Neuronal stem cell (in vitro differentiated cells): ENCODE measurements at regions not wholly inside any gene's neighbourhood (a gene's known extent, or its start where the extent isn't known, plus 50 kb on each side); places are given as distances from the start of the nearest gene placed in this dataset.

Source experiments
- DNase-seq: peaks from one replicate; pipeline ENCODE4 v3.0.0-alpha.2; 2013; ENCODE audit warnings: low spot score
- H2AFZ ChIP-seq: one replicate; pipeline ENCODE4 v1.6.1; 2013; ENCODE audit warnings: mild to moderate bottlenecking, low read length, inconsistent platforms
- H2AK5ac ChIP-seq: 2 replicates; pipeline ENCODE4 v1.6.1; 2013; ENCODE audit warnings: low read depth, mild to moderate bottlenecking, inconsistent platforms, low read length, moderate library complexity, mixed read lengths
- H2BK120ac ChIP-seq: 2 replicates; pipeline ENCODE4 v1.6.1; 2013; ENCODE audit warnings: low read depth, mild to moderate bottlenecking, inconsistent platforms, low read length, moderate library complexity, mixed read lengths
- H2BK12ac ChIP-seq: one replicate; pipeline ENCODE4 v1.6.1; 2013; ENCODE audit warnings: low read length, inconsistent platforms
- H2BK15ac ChIP-seq: 2 replicates; pipeline ENCODE4 v1.6.1; 2013; ENCODE audit warnings: mild to moderate bottlenecking, low read length, inconsistent platforms, mixed read lengths
- H2BK5ac ChIP-seq: one replicate; pipeline ENCODE4 v1.6.1; 2013; ENCODE audit warnings: inconsistent platforms, mild to moderate bottlenecking, low read length, moderate library complexity
- H3K14ac ChIP-seq: one replicate; pipeline ENCODE4 v1.6.1; 2013; ENCODE audit warnings: low read length, inconsistent platforms
- H3K18ac ChIP-seq: 2 replicates; pipeline ENCODE4 v1.6.1; 2013; ENCODE audit warnings: low read length, inconsistent platforms
- H3K23ac ChIP-seq: 2 replicates; pipeline ENCODE4 v1.6.1; 2013; ENCODE audit warnings: low read depth, mild to moderate bottlenecking, mixed read lengths, low read length, inconsistent platforms; ENCODE audit not compliant: poor library complexity
- H3K27ac ChIP-seq: replicated peaks from 3 replicates; pipeline ENCODE4 v1.5.1; 2013; ENCODE audit warnings: low read length, inconsistent platforms
- H3K27me3 ChIP-seq, 3 experiments: 2 replicates each; pipeline ENCODE4 v1.6.1; 2013; ENCODE audit warnings: low read length in 3 of 3, mild to moderate bottlenecking in 2 of 3, inconsistent platforms in 1 of 3, low read depth in 1 of 3, mixed read lengths in 1 of 3, moderate library complexity in 1 of 3; ENCODE audit not compliant: control insufficient read depth in 3 of 3, insufficient read depth in 3 of 3
- H3K36me3 ChIP-seq, 2 donors: replicated peaks in 1 of 2; 2 replicates each; pipeline ENCODE4 v1.6.1; 2013; ENCODE audit warnings: low read length in 2 of 2; ENCODE audit not compliant: control insufficient read depth in 2 of 2, insufficient read depth in 2 of 2
- H3K4ac ChIP-seq: 2 replicates; pipeline ENCODE4 v1.6.1; 2013; ENCODE audit warnings: inconsistent platforms, mild to moderate bottlenecking, low read length, moderate library complexity
- H3K4me1 ChIP-seq, 2 donors: 1 replicate in 1 of 2; 2 replicates in 1 of 2; pipeline ENCODE4 v1.6.1; 2013; ENCODE audit warnings: low read length in 2 of 2, low read depth in 1 of 2; ENCODE audit not compliant: control insufficient read depth in 2 of 2, insufficient read depth in 1 of 2
- H3K4me2 ChIP-seq: one replicate; pipeline ENCODE4 v1.6.1; 2013; ENCODE audit warnings: mild to moderate bottlenecking, low read length, inconsistent platforms; ENCODE audit not compliant: insufficient read depth, poor library complexity, severe bottlenecking
- H3K4me3 ChIP-seq, 2 donors: 2 replicates each; pipeline ENCODE4 v1.5.1; 2013; ENCODE audit warnings: low read length in 2 of 2, mild to moderate bottlenecking in 2 of 2, inconsistent platforms in 1 of 2, moderate library complexity in 1 of 2
- H3K79me1 ChIP-seq: one replicate; pipeline ENCODE4 v1.6.1; 2013; ENCODE audit warnings: low read depth, mild to moderate bottlenecking, inconsistent platforms, low read length, moderate library complexity
- H3K9ac ChIP-seq: one replicate; pipeline ENCODE4 v1.6.1; 2013; ENCODE audit warnings: mild to moderate bottlenecking, low read depth, low read length, inconsistent platforms; ENCODE audit not compliant: poor library complexity
- H3K9me3 ChIP-seq, 2 donors: replicated peaks in 1 of 2; 2 replicates each; pipeline versions ENCODE3 to v1.6.1; 2013; ENCODE audit warnings: low read length in 2 of 2, mild to moderate bottlenecking in 2 of 2, inconsistent platforms in 1 of 2, low read depth in 1 of 2, mixed read lengths in 1 of 2, moderate library complexity in 1 of 2; ENCODE audit not compliant: control insufficient read depth in 2 of 2, insufficient read depth in 1 of 2
- H4K8ac ChIP-seq: one replicate; pipeline ENCODE4 v1.6.1; 2013; ENCODE audit warnings: low read depth, mild to moderate bottlenecking, inconsistent platforms, low read length, moderate library complexity
- H4K91ac ChIP-seq: one replicate; pipeline ENCODE4 v1.6.1; 2013; ENCODE audit warnings: low read length, low read depth, mild to moderate bottlenecking, inconsistent platforms; ENCODE audit not compliant: poor library complexity
- whole genome bisulfite sequencing, 2 donors: extraction: QIAGEN DNeasy Blood & Tissue Kit; methylation state at CpG; one replicate each; pipeline ENCODE4 v1.1.7; 2013; ENCODE audit warnings: missing lambda C conversion rate in 2 of 2, mixed read lengths in 1 of 2; ENCODE audit not compliant: insufficient read length in 2 of 2, insufficient replicate concordance in 1 of 2; ENCODE audit errors: extremely low coverage in 2 of 2; 5-methylcytosine and 5-hydroxymethylcytosine counted together

- H3K9ac ChIP-seq, result no peak overlapping the region
- H2BK15ac ChIP-seq, result no peak overlapping the region
- no peak overlapping the region for H3K4me2 ChIP-seq
- DNase-seq, result no peak
- H3K9me3 ChIP-seq, result no peaks in the 10 kb centered on the region
- no peak overlapping the region for H2AK5ac ChIP-seq
- no peak overlapping the region for H2BK12ac ChIP-seq
- H3K79me1 ChIP-seq, result no peaks in the 10 kb centered on the region
- no peak overlapping the region for H4K8ac ChIP-seq
- no peak overlapping the region for H2AFZ ChIP-seq
- peaks cover 0 to 5% of the 10 kb centered on the region in 2 donors for H3K4me1 ChIP-seq
- H3K36me3 ChIP-seq, result no peaks in the 10 kb centered on the region
- no peak overlapping the region for H3K14ac ChIP-seq
- H3K18ac ChIP-seq, result no peak overlapping the region
- H3K27ac ChIP-seq, result no peak overlapping the region
- no peak overlapping the region for H2BK120ac ChIP-seq
- H3K23ac ChIP-seq, result no peak overlapping the region
- H3K27me3 ChIP-seq, result no peaks in the 10 kb centered on the region
- WGBS, 2 donors, result no CpG with 5 or more reads among the region's 2 CpGs
- no peak overlapping the region for H2BK5ac ChIP-seq
- no peak overlapping the region for H4K91ac ChIP-seq
- H3K4me3 ChIP-seq, result no peak overlapping the region
- H3K4ac ChIP-seq, result no peak overlapping the region
Observed at GRCh38 chr7:132685277-132685676, 109.0 kb upstream of the PLXNA4 start.

DNA sequence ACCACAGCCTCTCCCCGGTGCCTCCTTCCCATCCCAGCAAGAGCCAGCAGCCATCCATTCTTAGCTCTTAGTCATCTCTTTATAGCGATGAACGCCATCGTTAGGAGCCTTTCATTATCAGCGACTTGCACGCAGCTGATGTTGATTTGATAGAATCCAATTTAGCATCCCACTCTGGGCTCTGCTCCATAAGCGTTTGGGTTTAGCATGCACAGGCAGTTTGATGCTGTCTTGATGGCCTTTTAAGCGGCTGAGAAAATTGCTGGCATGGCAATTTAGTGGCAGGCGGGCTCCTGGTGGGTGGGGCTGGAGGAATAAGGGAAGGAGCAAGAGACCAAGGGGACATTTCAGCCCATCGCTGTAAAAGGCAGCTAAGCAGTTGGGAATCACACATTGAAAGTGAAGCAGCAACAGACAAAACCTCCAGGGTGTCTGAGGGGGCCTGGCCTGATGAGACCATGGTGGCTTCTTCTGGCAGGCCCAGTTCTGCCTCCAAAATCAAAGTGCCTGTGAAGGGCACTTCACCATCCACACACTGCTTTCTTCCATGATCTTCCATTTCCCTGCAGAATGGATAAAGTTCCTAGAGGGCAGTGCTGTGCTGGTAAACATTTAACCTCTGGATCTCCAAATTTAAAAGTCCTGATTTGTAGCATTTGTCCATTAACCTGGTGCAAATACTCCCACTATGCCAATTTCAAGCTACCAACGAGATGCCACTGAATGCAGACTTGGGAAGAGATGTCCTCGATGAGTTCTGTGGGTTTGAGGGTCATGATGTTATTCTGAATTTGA, 107.8 kb upstream of the PLXNA4 start:
- no peak overlapping the region for H4K91ac ChIP-seq
- no peak overlapping the region for H3K14ac ChIP-seq
- H4K8ac ChIP-seq, result no peak overlapping the region
- no peak overlapping the region for H2BK12ac ChIP-seq
- no peak overlapping the region for H2AK5ac ChIP-seq
- H3K4ac ChIP-seq, result no peak overlapping the region
- H3K18ac ChIP-seq, result no peak overlapping the region
- no peak overlapping the region for H3K4me3 ChIP-seq
- peaks cover 0 to 5% of the 10 kb centered on the region in 2 donors for H3K4me1 ChIP-seq
- H2AFZ ChIP-seq, result no peak overlapping the region
- H3K9me3 ChIP-seq, result no peaks in the 10 kb centered on the region
- H3K9ac ChIP-seq, result no peak overlapping the region
- no peak overlapping the region for H2BK15ac ChIP-seq
- no peaks in the 10 kb centered on the region for H3K27me3 ChIP-seq
- H3K27ac ChIP-seq, result no peak overlapping the region
- no CpG with 5 or more reads among the region's 12 CpGs for WGBS, 2 donors
- no peak for DNase-seq
- no peaks in the 10 kb centered on the region for H3K79me1 ChIP-seq
- H3K36me3 ChIP-seq, result no peaks in the 10 kb centered on the region
- H2BK5ac ChIP-seq, result no peak overlapping the region
- H2BK120ac ChIP-seq, result no peak overlapping the region
- H3K23ac ChIP-seq, result no peak overlapping the region
- H3K4me2 ChIP-seq, result no peak overlapping the region

GRCh38 chr7:132681951-132682350, 105.7 kb upstream of the PLXNA4 start:
- Histone ChIP-seq H3K4me3 (no peak overlapping the region), H3K9ac (no peak overlapping the region), H3K23ac (no peak overlapping the region), H2BK15ac (no peak overlapping the region), H2BK12ac (no peak overlapping the region), H2BK120ac (no peak overlapping the region), H3K4ac (no peak overlapping the region), H3K14ac (no peak overlapping the region), H3K27me3 (no peaks in the 10 kb centered on the region), H3K27ac (no peak overlapping the region), H3K79me1 (no peaks in the 10 kb centered on the region), H2AFZ (no peak overlapping the region), H3K4me1 (peaks cover 5 to 8% of the 10 kb centered on the region in 2 donors), H4K91ac (no peak overlapping the region), H2AK5ac (no peak overlapping the region), H4K8ac (no peak overlapping the region), H3K36me3 (no peaks in the 10 kb centered on the region), H2BK5ac (no peak overlapping the region), H3K18ac (no peak overlapping the region), H3K4me2 (no peak overlapping the region), H3K9me3 (no peaks in the 10 kb centered on the region)
- no peak for DNase-seq
- no CpG with 5 or more reads among the region's 3 CpGs for WGBS, 2 donors

- H3K23ac ChIP-seq, result no peak overlapping the region
- no peak overlapping the region for H4K8ac ChIP-seq
- peaks cover 5 to 8% of the 10 kb centered on the region in 2 donors for H3K4me1 ChIP-seq
- no peak overlapping the region for H3K4me3 ChIP-seq
- H3K18ac ChIP-seq, result no peak overlapping the region
- no peaks in the 10 kb centered on the region for H3K27me3 ChIP-seq
- no peak overlapping the region for H2BK5ac ChIP-seq
- no peak overlapping the region for H2BK120ac ChIP-seq
- H3K27ac ChIP-seq, result no peak overlapping the region
- H2BK12ac ChIP-seq, result no peak overlapping the region
- no peak overlapping the region for H3K9ac ChIP-seq
- no peaks in the 10 kb centered on the region for H3K79me1 ChIP-seq
- no peak overlapping the region for H2BK15ac ChIP-seq
- DNase-seq, result no peak
- no peaks in the 10 kb centered on the region for H3K36me3 ChIP-seq
- H3K4me2 ChIP-seq, result no peak overlapping the region
- H3K9me3 ChIP-seq, result no peaks in the 10 kb centered on the region
- no peak overlapping the region for H4K91ac ChIP-seq
- H3K4ac ChIP-seq, result no peak overlapping the region
- H2AK5ac ChIP-seq, result no peak overlapping the region
- no peak overlapping the region for H3K14ac ChIP-seq
- H2AFZ ChIP-seq, result no peak overlapping the region
Observed at GRCh38 chr7:132680590-132680989, 104.3 kb upstream of the PLXNA4 start.
